ENCODE measurements at regions not wholly inside any gene's neighbourhood (a gene's known extent, or its start where the extent isn't known, plus 50 kb on each side); places are given as distances from the start of the nearest gene placed in this dataset.
A peak's percentile ranks its signal among the peaks of the same experiment; 100 is the strongest.

- no peak for TF ChIP-seq CTCF (IDR thresholded peaks at IDR 0.05; ENCODE audit: unreplicated experiment)
- Mint-ChIP-seq H3K9me3 (ENCODE audit: low read depth) (no peaks in the 10 kb centered on the region), H3K27ac (peak overlapping the region; percentile 65), H3K4me1 (ENCODE audit: low read depth) (peaks cover 49% of the 10 kb centered on the region), H3K36me3 (ENCODE audit: insufficient read depth) (no peaks in the 10 kb centered on the region), H3K4me3 (ENCODE audit: low read depth) (no peak overlapping the region), H3K27me3 (no peaks in the 10 kb centered on the region)
- DNase-seq (ENCODE audit: low spot score, unreplicated experiment) = no peak
Measured at GRCh38 chr12:111057701-111058425, 137.5 kb upstream of the MYL2 start.

- peak overlapping the region; percentile 65 for H3K27ac Mint-ChIP-seq
Measured at GRCh38 chr12:111056618-111057521, 136.5 kb upstream of the MYL2 start.

GRCh38 chr12:111055181-111055880 lies 135.0 kb upstream of the MYL2 start:
- H3K27me3 Mint-ChIP-seq = no peaks in the 10 kb centered on the region
- no peak overlapping the region for H3K27ac Mint-ChIP-seq
- no peak for TF ChIP-seq CTCF (IDR thresholded peaks at IDR 0.05; ENCODE audit: unreplicated experiment)
- DNase-seq (ENCODE audit: low spot score, unreplicated experiment) = no peak
- peaks cover 35% of the 10 kb centered on the region for H3K4me1 Mint-ChIP-seq (ENCODE audit: low read depth)
- H3K4me3 Mint-ChIP-seq (ENCODE audit: low read depth) = no peak overlapping the region
- no peaks in the 10 kb centered on the region for H3K9me3 Mint-ChIP-seq (ENCODE audit: low read depth)
- H3K36me3 Mint-ChIP-seq (ENCODE audit: insufficient read depth) = no peaks in the 10 kb centered on the region

More at GRCh38 chr12:111056618-111057521, 136.5 kb upstream of the MYL2 start:
- Mint-ChIP-seq H3K9me3 (ENCODE audit: low read depth) (no peaks in the 10 kb centered on the region), H3K36me3 (ENCODE audit: insufficient read depth) (no peaks in the 10 kb centered on the region), H3K4me1 (ENCODE audit: low read depth) (peaks cover 41% of the 10 kb centered on the region), H3K27me3 (no peaks in the 10 kb centered on the region), H3K4me3 (ENCODE audit: low read depth) (no peak overlapping the region)
- DNase-seq (ENCODE audit: low spot score, unreplicated experiment) = no peak
- TF ChIP-seq CTCF (IDR thresholded peaks at IDR 0.05; ENCODE audit: unreplicated experiment) = no peak

DNA sequence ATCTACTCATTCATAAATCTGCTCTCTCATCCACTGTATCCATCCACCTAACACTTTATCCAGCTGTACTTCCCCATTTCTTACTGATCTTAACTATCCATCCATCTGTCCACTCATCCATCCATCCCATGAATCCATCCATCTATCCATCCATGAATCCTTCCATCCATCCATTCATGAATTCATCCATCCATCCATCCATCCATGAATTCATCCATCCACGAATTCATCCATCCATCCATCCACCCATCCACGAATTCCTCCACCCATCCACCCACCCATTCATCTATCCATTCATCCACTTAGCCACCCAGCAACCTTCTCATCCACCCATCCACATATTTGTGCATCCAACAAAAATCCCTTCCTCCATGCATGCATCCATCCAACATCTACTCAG lies 128.6 kb upstream of the MYL2 start:
- Mint-ChIP-seq H3K9me3 (ENCODE audit: low read depth) (no peaks in the 10 kb centered on the region), H3K4me3 (ENCODE audit: low read depth) (no peak overlapping the region), H3K27ac (no peak overlapping the region), H3K27me3 (no peaks in the 10 kb centered on the region), H3K36me3 (ENCODE audit: insufficient read depth) (peaks cover 6% of the 10 kb centered on the region), H3K4me1 (ENCODE audit: low read depth) (peaks cover 21% of the 10 kb centered on the region)
- no peak for DNase-seq (ENCODE audit: low spot score, unreplicated experiment)
- TF ChIP-seq CTCF (IDR thresholded peaks at IDR 0.05; ENCODE audit: unreplicated experiment) = no peak

GRCh38 chr12:111046896-111047295 lies 126.5 kb upstream of the MYL2 start:
- H3K4me1 Mint-ChIP-seq (ENCODE audit: low read depth) = peaks cover 21% of the 10 kb centered on the region
- H3K27ac Mint-ChIP-seq = peak overlapping the region; percentile 92
- peaks cover 8% of the 10 kb centered on the region for H3K36me3 Mint-ChIP-seq (ENCODE audit: insufficient read depth)
- DNase-seq (ENCODE audit: low spot score, unreplicated experiment) = no peak
- no peak for TF ChIP-seq CTCF (IDR thresholded peaks at IDR 0.05; ENCODE audit: unreplicated experiment)
- H3K27me3 Mint-ChIP-seq = no peaks in the 10 kb centered on the region
- no peak overlapping the region for H3K4me3 Mint-ChIP-seq (ENCODE audit: low read depth)
- no peaks in the 10 kb centered on the region for H3K9me3 Mint-ChIP-seq (ENCODE audit: low read depth)

Measured in progenitor cell of endocrine pancreas (in vitro differentiated cells).